Mucosa of stomach (tissue), 1 donor: ENCODE measurements at regions not wholly inside any gene's neighbourhood (a gene's known extent, or its start where the extent isn't known, plus 50 kb on each side); places are given as distances from the start of the nearest gene placed in this dataset.

Source experiments
- H3K27me3 ChIP-seq: one replicate; pipeline ENCODE4 v1.7.0; 2013; ENCODE audit warnings: mild to moderate bottlenecking, low read length; ENCODE audit not compliant: control insufficient read depth, insufficient read depth
- H3K36me3 ChIP-seq: one replicate; pipeline ENCODE4 v1.7.0; 2013; ENCODE audit warnings: low read length; ENCODE audit not compliant: control insufficient read depth, insufficient read depth
- H3K4me1 ChIP-seq: one replicate; pipeline ENCODE4 v1.7.0; 2013; ENCODE audit warnings: mild to moderate bottlenecking, low read length; ENCODE audit not compliant: control insufficient read depth, insufficient read depth
- H3K4me3 ChIP-seq: one replicate; pipeline ENCODE4 v1.7.0; 2013; ENCODE audit warnings: low read length
- H3K9ac ChIP-seq: one replicate; pipeline ENCODE4 v1.7.0; 2013; ENCODE audit warnings: mild to moderate bottlenecking, low read length, moderate library complexity
- H3K9me3 ChIP-seq: one replicate; pipeline ENCODE4 v1.7.0; 2013; ENCODE audit warnings: mild to moderate bottlenecking, low read length, moderate library complexity; ENCODE audit not compliant: control insufficient read depth
- donor health status: Pancreatic carcinoma.

GRCh38 chr2:67812682-67813081 is 250.1 kb downstream of the C1D start:
- Histone ChIP-seq H3K9me3 (no peaks in the 10 kb centered on the region), H3K4me3 (no peak overlapping the region), H3K27me3 (no peaks in the 10 kb centered on the region), H3K36me3 (no peaks in the 10 kb centered on the region), H3K9ac (no peak overlapping the region), H3K4me1 (no peaks in the 10 kb centered on the region)

GRCh38 chr2:67823726-67824125 is 239.1 kb downstream of the C1D start:
- Histone ChIP-seq H3K36me3 (no peaks in the 10 kb centered on the region), H3K4me3 (no peak overlapping the region), H3K4me1 (peaks cover 9% of the 10 kb centered on the region), H3K9ac (no peak overlapping the region), H3K9me3 (no peaks in the 10 kb centered on the region), H3K27me3 (no peaks in the 10 kb centered on the region)

GRCh38 chr2:67824186-67824585 is 238.6 kb downstream of the C1D start:
- Histone ChIP-seq H3K9me3 (no peaks in the 10 kb centered on the region), H3K9ac (no peak overlapping the region), H3K36me3 (no peaks in the 10 kb centered on the region), H3K4me3 (no peak overlapping the region), H3K4me1 (peaks cover 9% of the 10 kb centered on the region), H3K27me3 (no peaks in the 10 kb centered on the region)

GRCh38 chr2:67825476-67825875 is 237.3 kb downstream of the C1D start:
- H3K27me3 ChIP-seq: no peaks in the 10 kb centered on the region
- peaks cover 9% of the 10 kb centered on the region for H3K4me1 ChIP-seq
- H3K4me3 ChIP-seq: no peak overlapping the region
- H3K36me3 ChIP-seq: no peaks in the 10 kb centered on the region
- no peaks in the 10 kb centered on the region for H3K9me3 ChIP-seq
- no peak overlapping the region for H3K9ac ChIP-seq

GRCh38 chr2:67828066-67828465 is 234.7 kb downstream of the C1D start:
- H3K36me3 ChIP-seq: no peaks in the 10 kb centered on the region
- no peak overlapping the region for H3K4me3 ChIP-seq
- no peaks in the 10 kb centered on the region for H3K27me3 ChIP-seq
- no peak overlapping the region for H3K9ac ChIP-seq
- H3K4me1 ChIP-seq: peaks cover 9% of the 10 kb centered on the region
- no peaks in the 10 kb centered on the region for H3K9me3 ChIP-seq

- Histone ChIP-seq H3K9ac (no peak overlapping the region), H3K36me3 (no peaks in the 10 kb centered on the region), H3K9me3 (no peaks in the 10 kb centered on the region), H3K4me3 (no peak overlapping the region), H3K27me3 (no peaks in the 10 kb centered on the region), H3K4me1 (peaks cover 9% of the 10 kb centered on the region)
These were observed 233.3 kb downstream of the C1D start for GRCh38 chr2:67829470-67829869.

- Histone ChIP-seq H3K9me3 (no peaks in the 10 kb centered on the region), H3K4me1 (no peaks in the 10 kb centered on the region), H3K9ac (no peak overlapping the region), H3K36me3 (no peaks in the 10 kb centered on the region), H3K27me3 (no peaks in the 10 kb centered on the region), H3K4me3 (no peak overlapping the region)
These were observed 229.2 kb downstream of the C1D start for GRCh38 chr2:67833632-67834031.

- Histone ChIP-seq H3K36me3 (no peaks in the 10 kb centered on the region), H3K9me3 (no peaks in the 10 kb centered on the region), H3K27me3 (no peaks in the 10 kb centered on the region), H3K9ac (no peak overlapping the region), H3K4me3 (no peak overlapping the region), H3K4me1 (no peaks in the 10 kb centered on the region)
These were observed 228.3 kb downstream of the C1D start for GRCh38 chr2:67834482-67834881.

- Histone ChIP-seq H3K4me3 (no peak overlapping the region), H3K9ac (no peak overlapping the region), H3K4me1 (no peaks in the 10 kb centered on the region), H3K36me3 (no peaks in the 10 kb centered on the region), H3K27me3 (no peaks in the 10 kb centered on the region), H3K9me3 (no peaks in the 10 kb centered on the region)
These were observed 227.5 kb downstream of the C1D start for GRCh38 chr2:67835266-67835665.

GRCh38 chr2:67836866-67837265 is 225.9 kb downstream of the C1D start:
- Histone ChIP-seq H3K4me1 (no peaks in the 10 kb centered on the region), H3K9ac (no peak overlapping the region), H3K36me3 (no peaks in the 10 kb centered on the region), H3K27me3 (no peaks in the 10 kb centered on the region), H3K9me3 (no peaks in the 10 kb centered on the region), H3K4me3 (no peak overlapping the region)

GRCh38 chr2:67838205-67838604 is 224.6 kb downstream of the C1D start:
- H3K4me3 ChIP-seq: no peak overlapping the region
- no peaks in the 10 kb centered on the region for H3K4me1 ChIP-seq
- no peak overlapping the region for H3K9ac ChIP-seq
- no peaks in the 10 kb centered on the region for H3K9me3 ChIP-seq
- no peaks in the 10 kb centered on the region for H3K36me3 ChIP-seq
- no peaks in the 10 kb centered on the region for H3K27me3 ChIP-seq

- Histone ChIP-seq H3K9me3 (no peaks in the 10 kb centered on the region), H3K4me1 (no peaks in the 10 kb centered on the region), H3K9ac (no peak overlapping the region), H3K27me3 (no peaks in the 10 kb centered on the region), H3K36me3 (no peaks in the 10 kb centered on the region), H3K4me3 (no peak overlapping the region)
These were observed 223.6 kb downstream of the C1D start for GRCh38 chr2:67839242-67839641.

- no peaks in the 10 kb centered on the region for H3K9me3 ChIP-seq
- no peaks in the 10 kb centered on the region for H3K27me3 ChIP-seq
- H3K9ac ChIP-seq: no peak overlapping the region
- no peak overlapping the region for H3K4me3 ChIP-seq
- no peaks in the 10 kb centered on the region for H3K4me1 ChIP-seq
- no peaks in the 10 kb centered on the region for H3K36me3 ChIP-seq
These were observed 223.1 kb downstream of the C1D start for GRCh38 chr2:67839668-67840067.
